Epithelial cell of proximal tubule (primary cell): ENCODE measurements at regions not wholly inside any gene's neighbourhood (a gene's known extent, or its start where the extent isn't known, plus 50 kb on each side); places are given as distances from the start of the nearest gene placed in this dataset.

Experiments used
- DNase-seq: peaks from one replicate; pipeline ENCODE4 v3.0.0-alpha.2; 2011; ENCODE audit warnings: low read depth
- H3K4me3 ChIP-seq: 2 replicates; pipeline ENCODE4 v1.5.1; 2011; ENCODE audit warnings: low read depth, mild to moderate bottlenecking, low read length
- CTCF ChIP-seq: conservative IDR thresholded peaks from 2 replicates; pipeline ENCODE4 v1.5.1; 2012; ENCODE audit warnings: low read depth, mild to moderate bottlenecking, low read length

DNA sequence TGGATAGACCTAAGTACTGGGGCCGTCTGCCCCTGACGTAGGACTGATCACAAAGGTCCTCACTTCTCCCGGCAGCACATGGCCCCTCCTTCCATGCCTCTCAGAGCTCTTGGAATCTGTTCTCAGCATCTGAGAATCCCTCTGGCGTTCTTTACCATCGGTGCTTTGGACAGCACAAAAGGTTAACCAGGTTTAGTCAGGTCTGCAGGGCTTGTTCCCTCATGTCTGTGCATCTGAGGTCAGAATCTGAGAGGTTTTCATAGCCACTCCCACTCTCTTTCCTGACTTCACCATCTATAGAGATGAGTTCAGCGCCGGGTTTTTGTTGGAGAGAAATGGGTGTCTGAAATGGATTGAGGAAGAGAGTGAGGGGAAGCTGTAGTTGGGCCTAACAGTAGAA, 130.0 kb upstream of the ARHGAP5 start:
- TF ChIP-seq CTCF, result no peak
- DNase-seq, result no peak
- H3K4me3 ChIP-seq, result no peak overlapping the region

DNA sequence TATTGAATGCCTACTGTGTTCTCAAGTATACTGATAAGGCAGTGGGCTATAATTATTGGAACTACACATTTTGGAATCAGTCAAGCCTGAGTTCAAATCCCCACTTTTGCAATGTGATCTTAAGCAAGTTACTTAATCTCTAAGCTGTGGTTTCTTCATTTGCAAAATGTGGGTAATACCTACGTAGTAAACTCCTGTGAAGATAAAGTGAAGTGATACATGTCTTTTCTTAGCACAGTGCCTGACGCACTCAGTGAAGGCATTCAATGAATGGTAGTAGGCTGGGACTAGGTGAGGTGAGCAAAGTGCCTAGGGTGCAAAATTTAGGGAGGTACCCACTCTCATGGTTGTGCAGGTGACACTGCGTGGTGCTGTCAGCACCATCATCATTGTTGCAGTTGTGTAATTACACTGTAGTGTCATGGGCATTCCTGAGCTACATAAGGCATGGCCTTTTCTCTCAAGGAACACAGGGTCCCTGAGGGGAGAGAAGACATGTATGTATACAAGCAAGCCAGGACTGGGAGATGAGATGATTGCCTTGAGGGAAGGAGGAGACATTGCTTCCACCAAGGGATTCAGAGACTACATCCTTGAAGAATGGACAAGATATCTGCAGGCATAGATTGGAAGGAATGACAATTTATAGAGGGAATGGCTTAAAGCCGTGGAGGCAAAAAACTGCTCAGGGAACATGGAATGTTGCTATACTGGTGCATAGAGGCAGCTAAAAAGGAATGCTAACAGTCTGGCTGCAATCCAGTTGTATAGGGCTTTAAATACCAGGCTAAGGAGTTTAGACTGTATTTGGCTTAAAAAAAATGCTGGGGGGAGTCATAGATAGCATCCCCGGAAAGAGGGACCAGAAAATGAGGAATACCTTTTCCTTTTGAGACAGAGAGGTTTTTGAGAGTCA, 129.2 kb upstream of the ARHGAP5 start:
- no peak for DNase-seq
- H3K4me3 ChIP-seq, result no peak overlapping the region
- TF ChIP-seq CTCF, result no peak

GRCh38 chr14:31949709-31950108, 127.4 kb upstream of the ARHGAP5 start:
- TF ChIP-seq CTCF, result no peak
- no peak for DNase-seq
- H3K4me3 ChIP-seq, result no peak overlapping the region

GRCh38 chr14:31950331-31950730, 126.8 kb upstream of the ARHGAP5 start:
- no peak for DNase-seq
- no peak for TF ChIP-seq CTCF
- H3K4me3 ChIP-seq, result no peak overlapping the region

DNA sequence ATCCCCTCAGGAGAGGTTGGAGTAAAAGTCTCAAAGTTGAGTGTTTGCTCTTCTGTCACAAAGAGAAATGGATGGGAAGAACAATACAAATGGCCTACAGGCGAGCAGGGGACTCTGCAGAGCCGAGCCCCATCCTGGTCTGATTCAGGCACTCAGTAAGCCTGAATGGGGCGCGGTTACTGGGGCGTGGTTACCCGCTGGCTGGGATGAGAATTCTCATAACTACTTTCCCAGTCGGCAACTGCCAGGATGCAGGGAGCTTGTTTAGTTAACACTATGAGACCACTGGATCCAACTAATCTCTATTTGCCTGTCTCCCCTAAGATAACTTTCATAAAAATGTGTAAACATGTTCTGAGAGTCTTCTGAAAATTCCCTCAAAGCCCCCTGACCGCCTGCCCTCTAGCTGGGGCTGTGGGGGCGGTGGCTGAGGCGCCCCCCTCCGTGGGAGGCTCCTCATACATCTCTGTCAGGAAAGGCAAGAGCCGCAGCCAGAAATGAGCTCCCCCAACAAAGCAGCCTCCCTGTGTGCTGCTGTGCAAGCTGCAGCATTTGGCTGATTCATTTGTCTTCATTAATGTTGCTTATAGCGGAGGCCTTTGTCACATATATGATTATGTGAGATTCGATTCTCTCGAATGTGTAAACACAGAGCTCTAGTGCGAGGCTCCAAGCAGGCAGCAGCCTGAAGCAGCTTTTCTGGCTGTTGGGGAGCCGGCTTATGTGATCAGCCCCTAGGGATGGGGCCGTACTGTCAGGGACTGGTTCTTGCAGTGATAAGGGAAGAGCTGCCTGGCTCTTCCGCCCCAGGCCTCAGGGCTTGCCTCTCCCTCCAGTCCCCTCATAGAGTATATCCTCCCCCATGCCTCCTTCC, 126.1 kb upstream of the ARHGAP5 start:
- TF ChIP-seq CTCF, result no peak
- DNase-seq, result no peak
- no peak overlapping the region for H3K4me3 ChIP-seq

DNA sequence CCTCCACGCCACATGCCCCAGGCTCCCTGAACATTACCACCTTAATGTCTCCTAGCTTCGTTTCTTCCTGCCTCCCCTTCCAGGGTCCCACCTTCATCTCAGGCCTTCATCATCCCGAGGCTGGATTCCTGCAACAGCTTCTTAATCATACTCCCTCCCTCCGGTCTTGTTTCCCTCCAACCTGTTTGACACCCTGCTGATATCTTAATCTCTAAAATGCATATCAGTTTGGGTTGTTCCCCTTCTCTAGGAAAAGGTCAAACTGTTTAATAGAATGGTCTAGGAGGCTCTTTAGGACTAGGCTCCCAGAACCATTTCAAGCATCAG, 125.5 kb upstream of the ARHGAP5 start:
- DNase-seq, result no peak
- TF ChIP-seq CTCF, result no peak
- no peak overlapping the region for H3K4me3 ChIP-seq
